Endometrium (tissue), 2 donors: ENCODE measurements at regions not wholly inside any gene's neighbourhood (a gene's known extent, or its start where the extent isn't known, plus 50 kb on each side); places are given as distances from the start of the nearest gene placed in this dataset.

ENCODE experiments used
- FAIRE-seq: peaks from 2 replicates; lab custom pipeline; 2012; peaks lifted over from hg19 to GRCh38; lab: Jason Lieb, UNC
- donor health status: control.
- donor health status: control.

DNA sequence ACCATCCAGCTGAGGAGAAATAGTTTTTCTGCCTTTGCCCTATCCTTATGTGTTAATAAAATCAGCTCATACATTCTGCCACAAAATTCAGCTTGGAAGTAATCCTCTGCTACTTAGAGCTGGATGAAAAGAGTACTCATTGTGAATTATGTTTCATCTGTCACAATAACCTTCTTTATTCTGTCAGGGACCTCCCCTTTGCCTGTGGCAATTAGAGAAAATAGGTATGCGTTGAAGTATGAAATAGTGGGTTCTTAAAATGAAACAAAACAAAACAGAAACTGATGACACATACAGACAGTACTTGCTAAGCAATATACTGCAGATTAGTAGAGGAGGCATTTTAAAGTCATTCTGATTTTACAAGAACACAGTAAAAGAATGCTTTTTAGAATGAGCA is 578.5 kb downstream of the USP25 start:
- no peak for FAIRE-seq

DNA sequence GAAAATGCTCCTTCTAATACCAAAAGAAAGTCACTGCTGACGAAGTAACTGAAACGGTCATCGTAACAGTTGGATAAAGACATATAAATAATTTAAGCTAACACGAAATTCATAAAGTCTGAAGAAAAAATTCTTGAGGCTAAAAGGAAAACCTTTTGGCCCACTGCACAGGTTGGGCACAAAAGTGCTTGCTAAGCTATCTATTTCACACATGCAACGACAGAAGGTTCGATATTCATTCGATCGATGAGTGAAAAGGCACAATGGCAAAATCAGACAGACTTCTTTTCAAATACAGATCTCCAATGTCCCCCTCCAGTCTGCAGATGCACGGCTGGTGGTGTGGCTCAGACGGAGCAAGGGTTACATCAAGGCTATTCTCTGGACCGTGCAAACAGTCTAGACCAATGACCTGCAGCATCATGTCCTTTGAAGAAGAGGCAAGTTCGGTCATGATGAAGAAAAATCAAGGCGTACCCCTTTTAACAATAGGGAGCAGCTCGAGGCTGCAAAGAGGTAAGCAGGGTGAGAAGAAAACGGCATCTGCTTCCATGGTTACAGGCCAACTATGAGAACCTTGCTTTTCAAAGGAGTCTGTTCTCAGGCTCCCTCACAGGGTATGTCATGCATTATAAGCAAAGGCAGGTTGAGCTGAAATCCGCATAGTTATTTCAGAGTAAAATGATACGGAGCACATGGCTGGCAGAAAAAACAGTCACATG is 579.6 kb downstream of the USP25 start:
- no peak for FAIRE-seq

DNA sequence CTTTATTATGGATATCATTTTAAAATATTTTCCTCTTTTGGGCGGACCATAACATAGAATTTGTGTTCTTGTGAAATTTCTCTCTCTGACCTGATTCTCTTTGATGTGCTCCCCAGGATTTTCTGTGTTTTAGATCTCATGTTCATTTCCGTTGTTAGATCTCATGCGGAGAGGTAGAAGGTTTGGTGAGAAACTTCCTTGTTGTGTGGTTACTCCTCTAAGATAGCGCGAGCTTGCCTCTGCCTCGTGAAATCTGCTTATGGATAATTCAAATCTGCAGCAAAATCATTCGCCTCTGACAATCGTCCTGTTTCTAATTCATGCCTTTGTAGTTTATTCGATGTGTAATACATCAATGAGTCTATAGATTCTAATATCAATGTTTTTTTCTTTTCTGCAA is 580.4 kb downstream of the USP25 start:
- peak; percentile 21 for FAIRE-seq

DNA sequence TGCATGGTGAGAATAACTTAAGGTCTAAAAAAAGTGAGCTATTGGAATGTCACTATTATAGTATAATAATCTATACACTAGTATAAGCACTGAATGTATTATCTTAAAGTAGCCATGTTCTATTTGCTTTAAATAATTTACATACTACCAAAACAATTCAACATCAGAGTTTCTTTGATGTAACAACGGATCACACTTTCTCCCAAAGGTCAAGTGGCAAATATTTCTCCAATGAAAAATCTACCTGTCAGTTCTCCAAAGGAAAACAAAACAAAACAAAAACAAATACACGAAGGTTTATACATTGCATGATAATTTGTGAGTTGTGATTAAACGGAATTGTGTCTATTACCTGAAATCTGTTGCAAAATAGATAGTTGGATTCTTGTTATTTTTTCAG is 581.4 kb downstream of the USP25 start:
- no peak for FAIRE-seq

DNA sequence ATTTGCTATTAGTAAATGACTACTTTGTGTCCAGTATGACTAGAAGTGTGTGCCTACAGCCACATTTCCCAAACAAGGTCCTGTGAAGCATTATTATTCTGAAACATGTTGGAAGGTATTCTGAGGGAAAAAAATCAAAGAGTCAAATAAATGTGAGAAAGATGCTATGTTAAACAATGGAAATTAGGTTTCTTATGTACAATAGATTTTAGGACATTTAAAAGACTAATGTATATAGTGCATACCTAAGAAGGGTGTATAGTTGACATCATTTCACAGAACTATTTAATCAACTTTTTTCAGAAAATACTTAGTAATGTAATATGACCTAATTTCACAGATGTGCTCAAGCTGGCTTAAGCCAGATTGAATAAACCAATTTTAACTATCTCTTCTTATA is 582.5 kb downstream of the USP25 start:
- FAIRE-seq = no peak

DNA sequence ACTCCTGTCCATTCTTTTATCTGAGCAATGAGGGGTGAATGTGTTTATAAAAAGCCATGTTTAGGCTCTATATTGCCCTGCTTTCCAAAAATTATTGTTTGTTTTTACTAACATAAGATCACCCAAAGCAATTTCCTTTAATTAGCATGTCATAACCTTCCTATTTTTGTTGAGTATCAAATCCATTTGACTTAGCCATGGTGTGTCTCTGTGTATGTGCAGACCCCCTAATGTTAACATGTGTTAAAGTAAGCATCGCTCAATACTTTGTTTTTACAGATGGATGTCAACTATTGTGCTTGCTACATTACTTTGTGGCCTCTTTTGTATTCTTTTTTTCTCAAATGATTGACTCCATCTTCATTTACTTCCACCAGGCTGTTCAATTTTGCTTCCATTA is 585.4 kb downstream of the USP25 start:
- no peak for FAIRE-seq

DNA sequence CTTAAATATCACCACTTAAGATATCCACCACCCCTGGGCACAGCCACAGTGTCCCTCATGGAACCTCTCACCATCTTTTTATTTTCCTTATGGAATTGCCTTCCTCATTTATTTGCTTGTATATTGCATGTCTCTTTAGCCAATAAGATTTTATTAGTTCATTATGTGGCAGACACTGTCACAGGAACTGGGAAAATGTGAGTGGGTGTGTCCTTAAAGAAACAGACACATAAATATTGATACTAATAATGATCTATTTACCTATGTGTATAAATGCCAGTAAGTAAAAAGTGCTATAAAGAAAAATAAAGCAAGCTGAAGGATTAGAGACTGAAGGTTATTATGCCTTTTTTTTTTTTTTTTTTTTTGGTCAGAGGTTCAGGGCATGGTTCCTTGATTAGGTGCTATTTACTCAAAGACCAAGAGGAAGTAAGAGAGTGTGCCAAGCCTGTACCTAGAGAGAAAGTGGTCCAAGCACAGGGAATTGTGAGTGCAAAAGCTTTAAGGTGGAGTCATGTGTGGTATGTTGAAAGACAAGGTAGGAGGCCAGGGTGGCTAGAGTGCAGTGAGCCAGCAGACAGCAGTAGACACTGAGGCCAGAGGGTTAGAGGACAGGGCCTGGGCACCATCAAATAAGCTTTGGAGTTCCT is 589.0 kb downstream of the USP25 start:
- peak; percentile 21 for FAIRE-seq

DNA sequence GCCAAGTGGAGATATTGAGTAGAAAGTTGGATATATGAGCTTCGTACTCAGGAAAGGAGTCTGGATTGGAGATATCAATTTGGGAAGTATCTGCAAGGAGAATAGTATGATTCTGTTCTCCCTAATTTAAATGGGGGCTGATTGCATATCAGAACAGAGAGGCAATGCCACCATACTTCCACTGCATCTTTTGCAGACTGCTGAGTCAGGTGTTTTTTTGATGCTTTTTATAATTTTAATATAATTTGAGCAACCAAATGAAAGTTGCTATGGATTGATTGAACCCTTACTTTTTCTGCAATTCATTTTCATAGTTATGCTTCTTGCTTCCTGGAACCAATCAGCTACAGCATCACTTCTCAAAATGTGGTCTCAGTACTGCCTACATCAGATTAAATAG is 590.3 kb downstream of the USP25 start:
- no peak for FAIRE-seq

DNA sequence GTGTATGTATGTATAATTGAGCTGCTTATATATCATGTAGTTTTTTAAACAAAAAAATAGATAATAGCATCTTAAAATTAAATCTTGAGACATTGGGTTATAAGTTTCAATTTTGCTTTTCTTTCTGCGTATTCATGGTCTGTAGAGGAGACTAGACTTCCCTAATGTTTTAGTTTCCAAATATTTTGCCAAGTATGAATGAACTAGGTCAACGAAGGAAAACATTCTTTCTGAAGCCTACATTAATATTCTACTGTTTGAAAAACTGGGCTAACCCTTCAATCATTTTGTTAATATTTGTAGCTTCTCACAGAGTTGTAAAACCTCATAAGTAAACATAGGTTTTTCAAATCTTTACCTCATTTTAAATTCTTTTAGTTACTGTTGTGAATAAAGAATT is 592.7 kb downstream of the USP25 start:
- no peak for FAIRE-seq

DNA sequence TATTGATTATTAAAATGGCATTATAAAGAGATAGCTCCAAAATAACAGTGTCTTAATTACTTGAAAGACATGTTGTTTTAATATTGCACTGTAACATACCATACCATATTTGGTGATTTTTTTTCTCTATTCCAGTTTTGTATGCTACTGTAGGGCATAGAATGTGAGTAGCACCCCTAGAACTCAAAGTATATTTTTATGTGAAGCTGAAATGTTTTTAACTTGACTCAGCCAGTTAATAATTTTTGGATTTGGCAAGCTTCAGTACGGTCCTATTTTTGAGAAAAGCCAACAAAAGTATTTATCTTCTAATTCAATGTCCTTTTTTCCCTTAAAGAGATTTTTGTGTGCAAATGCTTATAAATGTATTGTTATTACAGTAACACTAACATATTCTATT is 593.8 kb downstream of the USP25 start:
- FAIRE-seq = no peak

DNA sequence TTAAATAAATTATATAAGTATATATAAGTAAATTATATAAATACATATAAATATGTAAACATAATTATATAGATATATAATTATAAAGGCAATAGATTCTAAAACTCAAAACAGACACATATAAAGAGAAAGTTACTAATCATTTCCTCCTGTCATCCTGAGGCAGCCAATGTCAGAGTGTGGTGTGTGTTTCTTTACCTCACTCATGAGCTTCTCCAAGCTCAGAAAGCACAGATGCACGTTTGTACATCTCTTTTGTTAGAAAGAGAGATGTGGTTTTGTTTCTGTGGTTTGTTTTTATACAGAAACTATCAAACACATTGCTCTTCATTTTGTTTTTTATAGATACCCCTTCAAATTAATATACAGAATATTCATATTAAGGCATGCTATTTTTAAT is 594.8 kb downstream of the USP25 start:
- no peak for FAIRE-seq

DNA sequence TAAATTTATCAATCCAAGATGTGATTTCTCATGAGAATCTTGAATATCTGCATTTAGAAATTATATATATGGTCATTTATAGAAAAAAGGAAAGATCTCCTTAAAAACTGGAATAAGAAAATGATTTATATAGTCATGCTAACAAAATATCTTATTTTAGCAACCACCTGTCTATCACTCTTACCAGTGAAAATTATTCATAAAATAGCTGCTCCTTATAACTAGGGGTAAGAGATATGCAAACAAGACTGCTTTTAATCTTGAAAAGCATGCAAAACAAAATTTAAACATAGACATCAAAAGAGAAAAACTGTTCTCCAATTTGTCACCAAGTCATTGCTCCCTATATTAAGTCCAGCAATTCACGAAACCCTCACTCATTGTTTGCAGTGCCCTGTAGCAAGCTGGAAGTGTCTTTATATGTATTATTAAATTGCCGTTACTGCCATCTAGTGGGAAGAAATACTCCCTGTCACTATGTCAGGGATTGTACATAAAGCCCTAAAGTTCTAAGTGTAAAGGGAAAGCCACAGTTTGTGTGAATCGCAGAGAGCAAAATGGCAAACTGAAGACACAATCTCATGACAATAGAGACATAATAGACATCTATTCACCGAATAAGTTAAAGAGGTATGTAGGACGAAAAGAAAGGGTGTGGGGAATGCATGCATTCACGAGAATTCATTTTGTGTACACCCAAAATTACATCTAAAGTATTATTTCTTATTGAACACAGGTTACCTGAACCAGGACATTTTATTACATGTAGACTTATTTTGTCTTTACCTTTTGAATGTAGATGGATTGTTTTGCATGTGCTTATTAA is 600.5 kb downstream of the USP25 start:
- FAIRE-seq = peak; percentile 96

DNA sequence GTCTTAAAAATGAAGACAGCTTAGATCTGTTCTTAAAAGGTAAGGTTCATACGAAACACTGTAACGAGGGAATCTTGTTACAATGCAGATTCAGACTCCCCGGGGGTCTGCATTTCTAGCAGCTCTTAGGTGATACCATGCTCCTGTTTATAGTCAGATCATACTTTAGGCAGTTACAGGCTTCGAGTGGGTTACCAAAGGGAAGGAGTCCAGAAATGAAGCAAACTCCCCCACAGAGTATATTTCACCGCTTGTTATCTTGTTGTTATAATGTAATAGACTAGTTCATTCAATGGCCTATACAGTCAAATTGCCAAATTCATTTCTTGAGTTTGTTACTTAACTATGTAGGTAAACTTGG is 601.1 kb downstream of the USP25 start:
- no peak for FAIRE-seq

DNA sequence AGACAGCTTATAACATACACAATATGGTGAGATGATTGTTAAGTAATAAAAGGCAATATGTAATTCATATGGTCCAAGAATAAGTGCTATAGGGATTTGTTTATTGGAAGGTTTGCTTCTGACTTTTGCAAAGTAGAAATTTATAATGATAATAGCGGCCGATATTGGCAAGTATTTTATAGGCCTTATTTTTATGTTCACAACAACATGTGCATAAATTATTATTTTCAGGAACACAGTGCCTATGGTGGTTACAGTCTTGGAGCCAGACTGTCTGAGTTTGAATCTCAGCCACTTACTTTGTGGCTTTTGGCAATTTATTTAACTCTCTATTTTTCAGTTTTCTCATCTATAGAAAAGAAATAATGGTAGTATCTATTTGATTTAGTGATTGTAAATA is 607.5 kb downstream of the USP25 start:
- no peak for FAIRE-seq

DNA sequence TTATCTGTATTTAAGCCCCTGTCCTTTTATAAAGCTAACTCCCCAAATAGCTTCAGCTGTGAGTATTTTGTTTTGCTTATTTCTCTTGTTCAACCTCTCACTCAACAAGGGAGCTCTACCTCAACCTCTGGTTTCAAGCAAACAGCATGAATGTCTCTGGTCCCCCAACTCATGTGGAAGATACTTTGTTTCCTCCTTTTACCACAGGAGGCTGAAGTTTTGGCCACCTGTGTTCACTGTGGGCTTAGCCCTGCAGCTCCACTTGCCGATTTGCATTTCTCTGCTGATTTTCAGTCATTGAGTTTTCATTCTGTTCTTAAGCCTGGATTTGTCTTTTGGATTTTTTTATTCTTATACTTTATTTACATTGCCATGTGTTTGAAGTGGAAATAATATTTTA is 613.1 kb downstream of the USP25 start:
- FAIRE-seq = no peak

DNA sequence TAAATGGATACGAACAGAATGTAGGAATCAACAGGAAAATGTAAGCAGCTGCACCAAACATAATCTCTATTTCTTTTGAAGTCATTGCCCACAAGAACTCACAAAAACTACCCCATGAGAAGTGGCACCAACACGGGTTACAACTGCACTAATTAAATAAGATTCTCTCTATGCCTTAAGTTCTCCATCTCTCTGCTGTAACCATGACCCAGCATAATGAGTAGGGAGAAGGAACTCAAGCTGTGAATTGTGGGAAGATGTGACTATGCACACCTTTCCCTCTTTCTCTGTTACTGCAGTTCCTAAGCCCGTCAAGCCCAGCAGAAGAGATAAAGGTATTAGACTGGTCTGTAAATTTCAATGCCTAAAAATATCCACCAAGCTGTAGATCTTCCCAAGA is 614.0 kb downstream of the USP25 start:
- no peak for FAIRE-seq

DNA sequence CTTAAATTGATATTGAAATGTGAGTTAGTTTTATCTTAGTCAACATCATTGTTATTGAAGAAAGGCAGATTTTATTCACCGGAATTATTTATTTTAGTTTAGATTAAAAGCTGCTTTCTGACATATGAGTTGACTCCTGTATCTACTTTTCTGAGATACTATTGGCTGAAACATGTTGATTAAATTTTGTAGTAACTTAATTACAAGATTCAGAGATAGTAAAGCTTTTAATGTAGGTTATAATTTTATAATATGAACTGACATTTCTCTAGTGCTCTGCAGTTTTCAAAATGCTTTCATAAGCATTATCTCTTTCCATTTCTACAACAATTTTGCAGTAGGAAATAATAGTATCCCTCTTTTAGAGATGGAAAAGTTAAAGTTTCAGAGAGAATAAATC is 616.0 kb downstream of the USP25 start:
- no peak for FAIRE-seq

DNA sequence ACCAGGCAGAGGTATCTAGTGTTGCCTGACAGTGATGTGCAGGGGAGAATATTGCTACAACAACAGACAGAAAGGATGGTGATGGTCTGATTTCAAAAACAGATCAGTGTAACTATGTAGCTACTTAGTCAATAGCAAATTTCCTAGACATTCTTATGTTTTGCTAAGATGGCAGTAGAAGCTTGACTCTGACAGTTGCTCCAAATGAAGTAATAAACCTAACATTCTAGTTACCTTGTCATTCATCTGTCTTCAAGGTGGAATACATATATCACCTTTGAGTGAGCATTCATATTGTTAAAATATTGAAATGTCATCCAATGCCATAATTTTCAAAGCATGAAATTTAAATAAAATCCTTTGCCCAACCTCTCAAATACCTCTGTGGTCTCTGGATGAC is 617.4 kb downstream of the USP25 start:
- FAIRE-seq = no peak

DNA sequence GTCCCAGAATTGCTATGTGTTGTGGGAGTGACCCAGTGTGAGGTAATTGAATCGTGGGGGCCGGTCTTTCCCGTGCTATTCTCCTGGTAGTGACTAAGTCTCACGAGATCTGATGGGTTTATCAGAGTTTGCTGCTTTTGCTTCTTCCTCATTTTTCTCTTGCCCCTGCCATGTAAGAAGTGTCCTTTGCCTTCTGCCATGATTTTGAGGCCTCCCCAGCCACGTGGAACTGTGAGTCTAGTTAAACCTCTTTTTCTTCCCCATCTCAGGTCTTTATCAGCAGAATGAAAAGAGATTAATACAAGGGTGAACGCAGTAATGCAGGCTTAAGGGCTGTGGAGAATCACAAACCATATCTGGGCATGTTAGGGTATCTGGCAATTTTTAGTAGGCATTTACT is 624.0 kb downstream of the USP25 start:
- FAIRE-seq = no peak

DNA sequence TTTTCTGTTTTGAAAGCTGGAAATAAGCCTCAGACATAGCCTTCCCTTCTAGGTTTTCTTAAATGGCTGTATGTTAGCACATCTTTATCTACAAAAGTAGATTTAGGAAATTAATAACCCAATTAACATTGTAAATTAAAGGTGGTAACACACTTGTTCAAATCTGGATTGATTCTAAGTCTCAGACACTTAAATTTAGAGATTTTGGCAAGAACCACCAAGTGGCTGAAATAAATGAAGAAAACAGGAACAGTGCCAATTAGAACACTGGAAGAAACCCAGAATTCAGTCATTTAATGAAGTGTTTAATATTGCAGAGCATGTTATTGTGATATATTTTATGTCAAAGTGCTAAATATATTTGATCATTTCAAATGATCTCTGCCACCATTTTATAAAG is 628.2 kb downstream of the USP25 start:
- FAIRE-seq = no peak

DNA sequence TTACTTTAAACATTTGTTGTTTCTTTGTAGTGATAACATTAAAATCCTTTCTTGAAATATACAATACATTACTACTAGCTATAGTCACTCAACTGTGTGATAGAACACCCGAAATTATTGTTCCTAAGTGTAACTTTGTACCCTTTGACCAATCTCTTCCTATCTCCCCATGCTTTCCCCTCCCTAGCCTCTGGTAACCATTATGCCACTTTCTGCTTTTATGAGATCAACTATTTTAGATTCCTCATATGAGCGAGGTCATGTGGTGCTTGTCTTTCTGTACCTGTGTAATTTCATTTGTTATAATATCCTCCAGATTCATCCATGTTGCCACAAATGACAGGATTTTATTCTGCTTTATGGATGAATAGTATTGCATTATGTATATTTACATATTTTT is 629.0 kb downstream of the USP25 start:
- no peak for FAIRE-seq

DNA sequence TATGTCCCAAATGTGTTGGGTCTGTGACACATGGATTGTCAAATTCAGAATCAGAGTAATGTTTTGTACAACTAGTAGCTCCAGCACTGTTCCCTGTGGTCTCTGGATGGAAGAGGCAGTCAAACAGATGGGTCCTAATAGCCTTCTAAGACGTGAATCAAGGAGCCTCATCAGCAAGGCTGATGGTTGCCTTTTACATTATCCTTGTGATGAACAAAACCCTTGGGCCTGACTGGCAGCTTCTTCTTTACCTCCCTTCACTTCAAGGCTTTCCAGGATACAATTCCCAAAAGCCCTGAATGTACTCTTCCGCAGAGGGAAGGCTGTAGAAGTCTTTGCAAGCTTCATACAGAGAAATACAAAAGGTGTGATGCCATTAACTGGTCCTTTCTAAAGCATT is 633.3 kb downstream of the USP25 start:
- FAIRE-seq = no peak

DNA sequence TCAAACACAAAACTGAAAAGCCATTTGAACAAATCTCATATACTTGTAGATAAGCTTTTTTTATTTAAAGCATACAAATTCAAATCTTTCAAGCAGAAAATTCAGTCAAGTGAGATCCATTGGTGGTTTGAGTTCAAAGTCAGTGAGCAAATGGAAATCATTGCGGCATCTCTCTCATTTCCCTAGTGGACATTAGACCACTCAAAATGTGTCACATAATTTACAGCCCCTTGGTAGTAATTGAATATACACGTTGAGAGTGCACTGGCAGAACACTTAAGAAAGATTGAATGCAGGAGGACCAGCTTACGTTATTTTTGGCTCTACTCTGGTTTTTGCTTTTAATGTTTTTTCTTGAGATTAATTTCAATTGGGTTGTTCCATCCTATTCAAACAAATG is 633.7 kb downstream of the USP25 start:
- FAIRE-seq = no peak

DNA sequence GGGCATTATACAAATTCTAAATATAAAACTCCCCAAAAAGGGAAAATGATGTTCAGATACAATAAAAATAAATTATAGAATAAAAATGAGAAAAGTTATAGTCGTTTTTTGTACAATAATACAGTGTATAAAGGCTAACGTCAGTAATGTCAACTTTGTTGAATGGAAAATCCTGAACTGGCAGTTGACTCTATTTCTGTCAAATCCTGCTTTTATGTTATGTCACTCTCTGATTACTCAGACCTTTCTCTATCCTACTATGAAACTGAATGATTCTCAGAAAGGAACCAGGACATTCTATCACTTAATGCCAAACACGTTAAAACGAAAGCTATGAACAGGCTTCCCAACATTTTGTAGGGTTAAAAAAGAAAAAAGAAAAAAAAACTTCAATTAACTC is 636.4 kb downstream of the USP25 start:
- FAIRE-seq = no peak
